NCI-H774 (cell line): ENCODE measurements at regions not wholly inside any gene's neighbourhood (a gene's known extent, or its start where the extent isn't known, plus 50 kb on each side); places are given as distances from the start of the nearest gene placed in this dataset.

Source experiments
- DNase-seq: peaks from one replicate; lab custom pipeline; 2025; lab: John Stamatoyannopoulos, UW

DNA sequence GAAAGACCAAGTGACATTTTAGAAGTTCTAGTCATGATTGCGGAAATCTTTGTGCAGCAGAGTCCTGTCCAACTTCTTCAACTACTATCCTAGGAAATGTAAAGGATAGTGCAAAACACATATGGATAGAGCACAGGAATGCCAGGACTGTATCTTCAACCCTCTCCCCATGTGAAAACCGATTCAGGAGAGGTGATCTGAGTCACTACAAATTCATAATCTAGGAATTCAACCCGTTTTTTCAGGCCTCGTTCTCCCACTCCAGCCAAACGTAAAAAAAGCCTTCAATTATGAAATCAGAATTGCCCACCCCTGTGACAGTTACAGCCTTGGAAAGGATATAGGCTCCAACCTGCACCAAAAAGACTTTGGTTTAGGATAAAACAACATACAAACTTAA lies 52.9 kb upstream of the RGS1 start:
- no peak for DNase-seq

DNA sequence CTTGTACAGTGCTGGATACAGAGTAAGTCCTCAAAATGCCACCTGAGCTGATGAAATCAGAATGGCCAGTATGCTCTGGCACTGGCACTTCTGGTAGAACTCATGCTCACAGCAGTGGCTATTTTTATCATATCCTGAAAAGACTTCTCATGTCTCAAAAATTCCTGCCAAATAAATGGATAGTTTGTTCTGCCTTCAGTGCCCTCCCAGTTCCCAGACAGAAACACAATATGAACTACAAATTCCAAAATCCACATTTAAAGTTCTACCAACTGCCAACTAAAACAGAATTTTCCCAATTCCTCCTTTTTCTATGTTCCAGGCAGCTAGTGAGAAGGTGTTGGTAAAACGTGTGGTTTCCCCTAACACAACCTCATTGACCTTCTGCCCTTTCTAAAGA lies 51.4 kb upstream of the RGS1 start:
- DNase-seq, result no peak
